HUES64 (cell line): ENCODE measurements at regions not wholly inside any gene's neighbourhood (a gene's known extent, or its start where the extent isn't known, plus 50 kb on each side); places are given as distances from the start of the nearest gene placed in this dataset.

Source experiments
- H3K27ac ChIP-seq: 2 replicates; pipeline ENCODE4 v1.7.0; 2013; ENCODE audit warnings: low read depth, low read length, inconsistent platforms
- H3K27me3 ChIP-seq: 2 replicates; pipeline ENCODE4 v1.6.1; 2013; ENCODE audit warnings: mild to moderate bottlenecking, low read length; ENCODE audit not compliant: insufficient read depth
- H3K36me3 ChIP-seq: 2 replicates; pipeline ENCODE4 v1.6.1; 2013; ENCODE audit warnings: mild to moderate bottlenecking, low read length; ENCODE audit not compliant: insufficient read depth
- H3K4me1 ChIP-seq: 2 replicates; pipeline ENCODE4 v1.6.1; 2013; ENCODE audit warnings: mild to moderate bottlenecking, low read length, moderate library complexity; ENCODE audit not compliant: insufficient read depth
- H3K4me3 ChIP-seq: 2 replicates; pipeline ENCODE4 v1.5.1; 2013; ENCODE audit warnings: mild to moderate bottlenecking, low read length, moderate library complexity
- H3K9ac ChIP-seq: 2 replicates; pipeline ENCODE4 v1.6.1; 2013; ENCODE audit warnings: mild to moderate bottlenecking, low read depth, low read length
- H3K9me3 ChIP-seq: 2 replicates; pipeline ENCODE4 v1.6.1; 2013; ENCODE audit warnings: low read depth, low read length; ENCODE audit not compliant: insufficient read depth
- WGBS: fragments of 150-250, 120-280 bp; methylation state at CpG from one replicate; pipeline ENCODE4 v1.1.7; 2013; ENCODE audit warnings: missing lambda C conversion rate; 5-methylcytosine and 5-hydroxymethylcytosine counted together

- Histone ChIP-seq H3K36me3 (no peaks in the 10 kb centered on the region), H3K9ac (no peak overlapping the region), H3K4me1 (no peaks in the 10 kb centered on the region), H3K4me3 (no peak overlapping the region), H3K27ac (no peak overlapping the region), H3K27me3 (no peaks in the 10 kb centered on the region), H3K9me3 (no peaks in the 10 kb centered on the region)
- WGBS, result 94% methylated on average over 9 of the region's 9 CpGs
These were observed 103.1 kb downstream of the ABHD5 start for GRCh38 chr3:43793648-43794372.

GRCh38 chr3:43794776-43795175 lies 104.0 kb downstream of the ABHD5 start:
- no peaks in the 10 kb centered on the region for H3K9me3 ChIP-seq
- H3K9ac ChIP-seq, result no peak overlapping the region
- H3K4me3 ChIP-seq, result no peak overlapping the region
- H3K36me3 ChIP-seq, result no peaks in the 10 kb centered on the region
- H3K27me3 ChIP-seq, result no peaks in the 10 kb centered on the region
- no peaks in the 10 kb centered on the region for H3K4me1 ChIP-seq
- WGBS, result 83% methylated on average over 1 of the region's 1 CpG
- no peak overlapping the region for H3K27ac ChIP-seq

- Histone ChIP-seq H3K36me3 (no peaks in the 10 kb centered on the region), H3K9me3 (no peaks in the 10 kb centered on the region), H3K27me3 (no peaks in the 10 kb centered on the region), H3K4me3 (no peak overlapping the region), H3K27ac (no peak overlapping the region), H3K4me1 (no peaks in the 10 kb centered on the region), H3K9ac (no peak overlapping the region)
- 90% methylated on average over 3 of the region's 3 CpGs for WGBS
These were observed 104.8 kb downstream of the ABHD5 start for GRCh38 chr3:43795491-43795890.

- WGBS, result 95% methylated on average over 7 of the region's 7 CpGs
- H3K27me3 ChIP-seq, result no peaks in the 10 kb centered on the region
- no peaks in the 10 kb centered on the region for H3K36me3 ChIP-seq
- no peak overlapping the region for H3K9ac ChIP-seq
- H3K27ac ChIP-seq, result no peak overlapping the region
- H3K4me1 ChIP-seq, result no peaks in the 10 kb centered on the region
- H3K4me3 ChIP-seq, result no peak overlapping the region
- no peaks in the 10 kb centered on the region for H3K9me3 ChIP-seq
These were observed 105.4 kb downstream of the ABHD5 start for GRCh38 chr3:43796041-43796596.

GRCh38 chr3:43797794-43798193 lies 107.1 kb downstream of the ABHD5 start:
- Histone ChIP-seq H3K27ac (no peak overlapping the region), H3K27me3 (no peaks in the 10 kb centered on the region)
- WGBS, result 94% methylated on average over 5 of the region's 5 CpGs

GRCh38 chr3:43810797-43811196 lies 120.1 kb downstream of the ABHD5 start:
- H3K36me3 ChIP-seq, result no peaks in the 10 kb centered on the region
- 93% methylated on average over 2 of the region's 2 CpGs for WGBS

More at GRCh38 chr3:43797794-43798193, 107.1 kb downstream of the ABHD5 start:
- H3K4me1 ChIP-seq, result no peaks in the 10 kb centered on the region
- no peaks in the 10 kb centered on the region for H3K36me3 ChIP-seq
- no peak overlapping the region for H3K4me3 ChIP-seq
- no peaks in the 10 kb centered on the region for H3K9me3 ChIP-seq
- no peak overlapping the region for H3K9ac ChIP-seq

GRCh38 chr3:43814461-43814860 lies 123.7 kb downstream of the ABHD5 start:
- Histone ChIP-seq H3K36me3 (no peaks in the 10 kb centered on the region), H3K9me3 (no peaks in the 10 kb centered on the region), H3K9ac (no peak overlapping the region), H3K27ac (no peak overlapping the region), H3K27me3 (no peaks in the 10 kb centered on the region; the same call in 1 of the 2 replicates), H3K4me1 (no peaks in the 10 kb centered on the region), H3K4me3 (no peak overlapping the region)
- WGBS, result 87% methylated on average over 1 of the region's 1 CpG

More at GRCh38 chr3:43810797-43811196, 120.1 kb downstream of the ABHD5 start:
- no peak overlapping the region for H3K4me3 ChIP-seq
- H3K9me3 ChIP-seq, result no peaks in the 10 kb centered on the region
- no peak overlapping the region for H3K27ac ChIP-seq
- H3K9ac ChIP-seq, result no peak overlapping the region
- no peaks in the 10 kb centered on the region; the same call in 1 of the 2 replicates for H3K27me3 ChIP-seq
- H3K4me1 ChIP-seq, result no peaks in the 10 kb centered on the region

GRCh38 chr3:43816372-43816771 lies 125.6 kb downstream of the ABHD5 start:
- no peak overlapping the region for H3K9ac ChIP-seq
- no peaks in the 10 kb centered on the region for H3K9me3 ChIP-seq
- WGBS, result no CpG with 5 or more reads among the region's 1 CpG
- H3K4me1 ChIP-seq, result no peaks in the 10 kb centered on the region
- H3K4me3 ChIP-seq, result no peak overlapping the region
- H3K27me3 ChIP-seq, result no peaks in the 10 kb centered on the region; the same call in 1 of the 2 replicates
- no peak overlapping the region for H3K27ac ChIP-seq
- H3K36me3 ChIP-seq, result no peaks in the 10 kb centered on the region

GRCh38 chr3:43817064-43817463 lies 126.3 kb downstream of the ABHD5 start:
- WGBS, result 95% methylated on average over 2 of the region's 2 CpGs
- H3K27ac ChIP-seq, result no peak overlapping the region
- no peak overlapping the region for H3K4me3 ChIP-seq
- H3K27me3 ChIP-seq, result no peaks in the 10 kb centered on the region
- no peaks in the 10 kb centered on the region for H3K36me3 ChIP-seq
- no peaks in the 10 kb centered on the region for H3K4me1 ChIP-seq
- H3K9ac ChIP-seq, result no peak overlapping the region
- H3K9me3 ChIP-seq, result no peaks in the 10 kb centered on the region

- H3K36me3 ChIP-seq, result no peaks in the 10 kb centered on the region
- no peak overlapping the region for H3K4me3 ChIP-seq
- H3K27me3 ChIP-seq, result no peaks in the 10 kb centered on the region
- H3K4me1 ChIP-seq, result no peaks in the 10 kb centered on the region
- H3K27ac ChIP-seq, result no peak overlapping the region
- 93% methylated on average over 2 of the region's 2 CpGs for WGBS
- H3K9ac ChIP-seq, result no peak overlapping the region
- H3K9me3 ChIP-seq, result no peaks in the 10 kb centered on the region
These were observed 127.1 kb downstream of the ABHD5 start for GRCh38 chr3:43817825-43818224.

- Histone ChIP-seq H3K27me3 (no peaks in the 10 kb centered on the region), H3K36me3 (no peaks in the 10 kb centered on the region), H3K4me1 (no peaks in the 10 kb centered on the region), H3K4me3 (no peak overlapping the region), H3K9me3 (no peaks in the 10 kb centered on the region), H3K9ac (no peak overlapping the region), H3K27ac (no peak overlapping the region)
These were observed 127.5 kb downstream of the ABHD5 start for GRCh38 chr3:43818229-43818628.
